Neural progenitor cell (in vitro differentiated cells): ENCODE measurements at regions not wholly inside any gene's neighbourhood (a gene's known extent, or its start where the extent isn't known, plus 50 kb on each side); places are given as distances from the start of the nearest gene placed in this dataset.

ENCODE experiments used
- DNase-seq: peaks from one replicate; pipeline ENCODE4 v3.0.0-alpha.2; 2016; ENCODE audit warnings: low spot score
- H2AFZ ChIP-seq: fragments of 200-600 bp; sonication (generic); replicated peaks from 2 replicates; pipeline ENCODE4 v1.6.1; 2016; ENCODE audit warnings: antibody characterized with exemption
- H3F3A ChIP-seq: fragments of 200-600 bp; sonication (generic); 2 replicates; pipeline ENCODE4 v1.6.1; 2016; ENCODE audit warnings: antibody characterized with exemption, low read depth
- H3K27ac ChIP-seq: fragments of 200-600 bp; sonication (generic); 2 replicates; pipeline ENCODE4 v1.5.1; 2016; ENCODE audit warnings: mild to moderate bottlenecking
- H3K27me3 ChIP-seq: fragments of 200-600 bp; sonication (generic); 2 replicates; pipeline ENCODE4 v1.6.1; 2016; ENCODE audit warnings: mild to moderate bottlenecking, moderate library complexity
- H3K36me3 ChIP-seq: fragments of 200-600 bp; sonication (generic); 2 replicates; pipeline ENCODE4 v1.5.1; 2016
- H3K4me1 ChIP-seq: fragments of 200-600 bp; sonication (generic); 2 replicates; pipeline ENCODE4 v1.6.1; 2016; ENCODE audit warnings: mixed run types
- H3K4me2 ChIP-seq: fragments of 200-600 bp; sonication (generic); 2 replicates; pipeline ENCODE4 v1.6.1; 2016
- H3K4me3 ChIP-seq: fragments of 200-600 bp; sonication (generic); 2 replicates; pipeline ENCODE4 v1.5.1; 2016
- H3K79me2 ChIP-seq: fragments of 200-600 bp; sonication (generic); 2 replicates; pipeline ENCODE4 v1.6.1; 2016; ENCODE audit warnings: low read depth
- H3K9ac ChIP-seq: fragments of 200-600 bp; sonication (generic); 2 replicates; pipeline ENCODE4 v1.6.1; 2016
- H3K9me3 ChIP-seq: fragments of 200-600 bp; sonication (generic); 2 replicates; pipeline ENCODE4 v1.5.1; 2016; ENCODE audit warnings: low read depth
- H4K20me1 ChIP-seq: fragments of 200-600 bp; sonication (generic); 2 replicates; pipeline ENCODE4 v1.6.1; 2016; ENCODE audit warnings: low read depth
- H3K27ac Mint-ChIP-seq: 3 replicates; pipeline ENCODE4 v1.8.0; 2021; ENCODE audit warnings: mixed read lengths
- H3K27me3 Mint-ChIP-seq: 2 replicates; pipeline ENCODE4 v1.8.0; 2022; ENCODE audit warnings: low read depth, mild to moderate bottlenecking, inconsistent platforms, moderate library complexity, mixed read lengths; ENCODE audit not compliant: insufficient read depth
- H3K36me3 Mint-ChIP-seq: 3 replicates; pipeline ENCODE4 v1.8.0; 2021; ENCODE audit warnings: mixed read lengths
- H3K4me1 Mint-ChIP-seq: 3 replicates; pipeline ENCODE4 v1.8.0; 2021; ENCODE audit warnings: mixed read lengths
- H3K4me3 Mint-ChIP-seq: 3 replicates; pipeline ENCODE4 v1.8.0; 2021; ENCODE audit warnings: mild to moderate bottlenecking, moderate library complexity, mixed read lengths
- H3K9me3 Mint-ChIP-seq: 3 replicates; pipeline ENCODE4 v1.8.0; 2020; ENCODE audit warnings: mixed read lengths
- EZH2 ChIP-seq: fragments of 200-600 bp; sonication (generic); IDR thresholded peaks from 2 replicates; pipeline ENCODE4 v1.6.1; 2017; ENCODE audit warnings: antibody characterized with exemption, mild to moderate bottlenecking, moderate library complexity
- EZH2phosphoT487 ChIP-seq: fragments of 200-600 bp; sonication (generic); IDR thresholded peaks from 2 replicates; pipeline ENCODE4 v1.6.1; 2017; ENCODE audit warnings: antibody characterized with exemption
- TF ChIP-seq, protein P1 (sequence below): fragments of 200-600 bp; sonication (generic); IDR thresholded peaks from 2 replicates; pipeline ENCODE4 v1.5.1; 2017; ENCODE audit warnings: antibody characterized with exemption, mild to moderate bottlenecking

DNA sequence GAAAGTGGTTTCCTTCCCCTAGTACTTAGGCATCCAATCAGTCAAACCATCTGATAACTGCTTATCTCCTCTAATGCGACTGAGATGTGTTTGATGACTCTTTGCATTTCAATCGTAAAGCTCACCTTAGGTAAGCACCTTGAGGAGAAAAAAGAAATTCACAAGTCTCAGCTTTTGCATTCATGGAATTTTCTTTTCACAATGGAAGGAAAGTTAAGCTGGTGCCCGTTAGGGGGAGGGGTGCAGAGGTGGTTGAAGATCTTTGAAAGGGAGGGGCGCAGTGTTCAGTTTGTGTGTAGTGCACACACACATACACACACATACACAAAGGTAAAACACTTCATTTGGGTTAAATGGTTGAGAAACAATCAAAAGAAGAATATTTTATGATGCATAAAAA, 87.1 kb upstream of the SALL4 start:
- Mint-ChIP-seq H3K9me3 (no peaks in the 10 kb centered on the region), H3K4me3 (peak overlapping the region; percentile 10), H3K27me3 (no peaks in the 10 kb centered on the region), H3K27ac (peak overlapping the region; percentile 57), H3K4me1 (peaks cover 35% of the 10 kb centered on the region), H3K36me3 (no peaks in the 10 kb centered on the region)
- Histone ChIP-seq H3K4me2 (peak overlapping the region; percentile 74), H3K9me3 (no peaks in the 10 kb centered on the region), H4K20me1 (no peaks in the 10 kb centered on the region), H3K9ac (no peak overlapping the region), H3F3A (peaks cover 58% of the 10 kb centered on the region), H3K36me3 (no peaks in the 10 kb centered on the region), H3K79me2 (no peaks in the 10 kb centered on the region), H3K27me3 (no peaks in the 10 kb centered on the region), H3K27ac (peak overlapping the region; percentile 94), H2AFZ (peak overlapping the region; percentile 9), H3K4me1 (peaks cover 58% of the 10 kb centered on the region), H3K4me3 (peak overlapping the region; percentile 31)
- TF ChIP-seq EZH2phosphoT487, result no peak
- DNase-seq, result peak; percentile 48

DNA sequence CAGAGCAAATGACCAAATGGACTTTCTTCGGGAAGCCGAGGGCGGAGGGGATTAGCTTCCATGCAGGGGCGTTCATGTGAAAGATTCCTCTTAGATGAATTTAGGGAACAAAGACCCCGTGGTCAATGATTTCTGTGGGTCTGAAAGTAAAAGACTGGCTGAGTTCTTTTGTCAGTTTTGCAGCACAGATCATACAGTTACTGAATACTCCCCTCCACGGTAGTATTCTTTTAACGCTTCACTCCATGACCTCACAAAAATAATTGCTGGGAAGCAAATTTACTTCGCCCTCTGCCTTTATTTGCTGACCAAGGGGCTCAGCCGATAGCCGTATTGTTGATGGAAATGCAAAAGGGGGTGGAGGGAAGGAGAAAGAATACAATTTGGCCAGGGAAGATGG, 86.0 kb upstream of the SALL4 start:
- H3K36me3 ChIP-seq, result no peaks in the 10 kb centered on the region
- no peaks in the 10 kb centered on the region for H3K27me3 Mint-ChIP-seq
- no peak overlapping the region for H2AFZ ChIP-seq
- H3F3A ChIP-seq, result peaks cover 46% of the 10 kb centered on the region
- H3K9me3 ChIP-seq, result no peaks in the 10 kb centered on the region
- H3K4me2 ChIP-seq, result peak overlapping the region; percentile 74
- H3K4me1 Mint-ChIP-seq, result peaks cover 31% of the 10 kb centered on the region
- no peaks in the 10 kb centered on the region for H3K9me3 Mint-ChIP-seq
- H3K9ac ChIP-seq, result no peak overlapping the region
- peak overlapping the region; percentile 94 for H3K27ac ChIP-seq
- peak overlapping the region; percentile 61 for H3K4me3 Mint-ChIP-seq
- peak overlapping the region; percentile 91 for H3K27ac Mint-ChIP-seq
- no peaks in the 10 kb centered on the region for H3K79me2 ChIP-seq
- peaks cover 47% of the 10 kb centered on the region for H3K4me1 ChIP-seq
- H4K20me1 ChIP-seq, result no peaks in the 10 kb centered on the region
- peak; percentile 89 for DNase-seq
- no peaks in the 10 kb centered on the region for H3K36me3 Mint-ChIP-seq
- H3K4me3 ChIP-seq, result peak overlapping the region; percentile 31
- H3K27me3 ChIP-seq, result no peaks in the 10 kb centered on the region
- TF ChIP-seq EZH2phosphoT487 (no peak), EZH2 (no peak)
- TF ChIP-seq, protein P1, sequence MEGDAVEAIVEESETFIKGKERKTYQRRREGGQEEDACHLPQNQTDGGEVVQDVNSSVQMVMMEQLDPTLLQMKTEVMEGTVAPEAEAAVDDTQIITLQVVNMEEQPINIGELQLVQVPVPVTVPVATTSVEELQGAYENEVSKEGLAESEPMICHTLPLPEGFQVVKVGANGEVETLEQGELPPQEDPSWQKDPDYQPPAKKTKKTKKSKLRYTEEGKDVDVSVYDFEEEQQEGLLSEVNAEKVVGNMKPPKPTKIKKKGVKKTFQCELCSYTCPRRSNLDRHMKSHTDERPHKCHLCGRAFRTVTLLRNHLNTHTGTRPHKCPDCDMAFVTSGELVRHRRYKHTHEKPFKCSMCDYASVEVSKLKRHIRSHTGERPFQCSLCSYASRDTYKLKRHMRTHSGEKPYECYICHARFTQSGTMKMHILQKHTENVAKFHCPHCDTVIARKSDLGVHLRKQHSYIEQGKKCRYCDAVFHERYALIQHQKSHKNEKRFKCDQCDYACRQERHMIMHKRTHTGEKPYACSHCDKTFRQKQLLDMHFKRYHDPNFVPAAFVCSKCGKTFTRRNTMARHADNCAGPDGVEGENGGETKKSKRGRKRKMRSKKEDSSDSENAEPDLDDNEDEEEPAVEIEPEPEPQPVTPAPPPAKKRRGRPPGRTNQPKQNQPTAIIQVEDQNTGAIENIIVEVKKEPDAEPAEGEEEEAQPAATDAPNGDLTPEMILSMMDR, result no peak

DNA sequence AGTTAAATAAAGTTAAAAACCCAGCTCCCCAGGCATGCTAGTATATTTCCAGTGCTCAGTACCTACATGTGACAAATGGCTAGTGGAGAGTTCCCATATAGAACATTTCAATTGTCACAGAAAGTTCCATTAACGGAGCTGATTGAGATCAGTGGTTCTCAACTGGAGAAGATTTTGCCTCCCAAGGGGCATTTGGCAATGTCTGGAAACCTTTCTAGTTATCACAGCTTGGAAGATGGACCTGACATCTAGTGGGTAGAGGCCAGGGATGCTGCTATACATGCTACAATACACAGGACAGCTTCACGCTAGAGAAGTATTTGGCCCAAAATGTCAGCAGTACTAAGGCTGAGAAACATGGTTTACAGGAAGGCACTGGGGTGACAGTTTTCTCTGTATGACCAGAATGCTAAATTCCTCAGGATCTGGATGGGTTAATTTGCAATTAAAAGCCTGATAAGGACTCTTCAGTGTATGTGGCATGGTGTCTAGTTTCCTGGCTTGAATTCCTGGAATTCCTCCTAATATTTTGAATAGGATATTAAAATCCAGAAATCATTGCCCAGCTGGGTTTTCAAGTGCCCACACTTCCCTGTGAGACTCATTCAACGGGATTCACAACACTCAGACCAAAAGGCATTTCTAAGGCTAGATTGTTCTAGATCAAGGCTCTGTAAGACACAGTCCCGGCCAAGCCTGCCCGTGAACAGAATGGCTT, 84.7 kb upstream of the SALL4 start:
- H3K27ac Mint-ChIP-seq, result peak overlapping the region; percentile 29
- Histone ChIP-seq H3K27ac (peak overlapping the region; percentile 94), H3K79me2 (no peaks in the 10 kb centered on the region), H3K4me3 (no peak overlapping the region), H4K20me1 (no peaks in the 10 kb centered on the region), H3K4me1 (peaks cover 44% of the 10 kb centered on the region), H3K9ac (no peak overlapping the region), H3K27me3 (no peaks in the 10 kb centered on the region), H3K36me3 (no peaks in the 10 kb centered on the region), H3F3A (peaks cover 38% of the 10 kb centered on the region), H3K4me2 (peak overlapping the region; percentile 74), H3K9me3 (no peaks in the 10 kb centered on the region), H2AFZ (no peak overlapping the region)
- H3K9me3 Mint-ChIP-seq, result no peaks in the 10 kb centered on the region
- TF ChIP-seq EZH2 (no peak), EZH2phosphoT487 (no peak)
- TF ChIP-seq, protein P1, result no peak
- H3K4me3 Mint-ChIP-seq, result no peak overlapping the region
- no peak for DNase-seq
- peaks cover 31% of the 10 kb centered on the region for H3K4me1 Mint-ChIP-seq
- no peaks in the 10 kb centered on the region for H3K27me3 Mint-ChIP-seq
- H3K36me3 Mint-ChIP-seq, result no peaks in the 10 kb centered on the region

DNA sequence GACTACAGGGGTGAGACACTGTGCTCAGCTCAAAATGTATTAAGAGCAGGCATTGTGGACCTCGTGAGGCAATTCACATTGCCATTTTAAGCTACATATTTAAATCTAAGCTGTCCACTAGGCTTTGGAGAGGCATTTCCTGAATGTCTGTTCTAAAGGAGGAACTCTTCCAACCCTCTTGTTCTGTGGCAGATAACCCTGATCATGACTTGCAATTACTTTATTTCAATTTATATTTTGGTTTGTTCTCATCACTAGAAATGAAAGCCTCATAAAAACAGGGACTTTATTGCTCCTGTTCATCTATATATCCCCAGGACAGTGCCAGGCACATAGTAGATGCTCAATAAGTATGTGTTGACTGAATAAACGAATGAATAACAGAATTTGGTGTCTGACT, 84.0 kb upstream of the SALL4 start:
- DNase-seq, result no peak
- Histone ChIP-seq H3K4me1 (peaks cover 39% of the 10 kb centered on the region), H3K9ac (no peak overlapping the region), H3K9me3 (no peaks in the 10 kb centered on the region), H3K36me3 (no peaks in the 10 kb centered on the region), H4K20me1 (no peaks in the 10 kb centered on the region), H3K4me2 (no peak overlapping the region), H3K27ac (peak overlapping the region; percentile 94), H3K79me2 (no peaks in the 10 kb centered on the region), H3F3A (peaks cover 38% of the 10 kb centered on the region), H3K4me3 (no peak overlapping the region), H3K27me3 (no peaks in the 10 kb centered on the region), H2AFZ (no peak overlapping the region)
- Mint-ChIP-seq H3K4me1 (peaks cover 31% of the 10 kb centered on the region), H3K36me3 (no peaks in the 10 kb centered on the region), H3K27me3 (no peaks in the 10 kb centered on the region), H3K4me3 (no peak overlapping the region), H3K27ac (no peak overlapping the region), H3K9me3 (no peaks in the 10 kb centered on the region)
- TF ChIP-seq EZH2 (no peak), EZH2phosphoT487 (no peak)
- TF ChIP-seq, protein P1, result no peak
